ENCODE measurements at regions not wholly inside any gene's neighbourhood (a gene's known extent, or its start where the extent isn't known, plus 50 kb on each side); places are given as distances from the start of the nearest gene placed in this dataset.

DNA sequence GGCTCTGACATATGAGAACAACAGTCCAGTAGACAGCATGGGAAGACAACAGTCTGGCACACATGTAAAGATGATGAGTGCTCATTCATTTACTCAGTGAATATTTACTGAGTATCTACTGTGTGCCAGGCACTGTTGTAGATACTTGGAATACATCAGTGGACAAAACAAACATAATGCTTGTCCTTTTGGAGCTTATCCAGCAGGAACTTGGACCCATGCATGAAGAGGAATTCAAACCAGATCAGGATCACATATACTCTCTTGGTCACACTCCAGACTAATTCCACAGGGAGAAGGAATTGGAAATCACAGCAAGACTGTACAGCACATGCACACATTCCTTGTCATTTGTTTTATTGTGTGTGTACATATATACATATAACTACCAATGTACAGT, 217.6 kb upstream of the TTC29 start:
- TF ChIP-seq, protein P1, sequence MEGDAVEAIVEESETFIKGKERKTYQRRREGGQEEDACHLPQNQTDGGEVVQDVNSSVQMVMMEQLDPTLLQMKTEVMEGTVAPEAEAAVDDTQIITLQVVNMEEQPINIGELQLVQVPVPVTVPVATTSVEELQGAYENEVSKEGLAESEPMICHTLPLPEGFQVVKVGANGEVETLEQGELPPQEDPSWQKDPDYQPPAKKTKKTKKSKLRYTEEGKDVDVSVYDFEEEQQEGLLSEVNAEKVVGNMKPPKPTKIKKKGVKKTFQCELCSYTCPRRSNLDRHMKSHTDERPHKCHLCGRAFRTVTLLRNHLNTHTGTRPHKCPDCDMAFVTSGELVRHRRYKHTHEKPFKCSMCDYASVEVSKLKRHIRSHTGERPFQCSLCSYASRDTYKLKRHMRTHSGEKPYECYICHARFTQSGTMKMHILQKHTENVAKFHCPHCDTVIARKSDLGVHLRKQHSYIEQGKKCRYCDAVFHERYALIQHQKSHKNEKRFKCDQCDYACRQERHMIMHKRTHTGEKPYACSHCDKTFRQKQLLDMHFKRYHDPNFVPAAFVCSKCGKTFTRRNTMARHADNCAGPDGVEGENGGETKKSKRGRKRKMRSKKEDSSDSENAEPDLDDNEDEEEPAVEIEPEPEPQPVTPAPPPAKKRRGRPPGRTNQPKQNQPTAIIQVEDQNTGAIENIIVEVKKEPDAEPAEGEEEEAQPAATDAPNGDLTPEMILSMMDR (IDR thresholded peaks at IDR 0.05): no peak
- no peak for TF ChIP-seq POLR2A (IDR thresholded peaks at IDR 0.05)
